ENCODE measurements at regions not wholly inside any gene's neighbourhood (a gene's known extent, or its start where the extent isn't known, plus 50 kb on each side); places are given as distances from the start of the nearest gene placed in this dataset.

GRCh38 chr7:115475206-115475605 is 553.3 kb downstream of the MDFIC start:
- Histone ChIP-seq H3K9me3 (ENCODE audit: control insufficient read depth in 2 of 3, insufficient read depth in 1 of 3, low read length in 3 of 3) (no peaks in the 10 kb centered on the region), H3K4me1 (ENCODE audit: control insufficient read depth in 2 of 3, insufficient read depth in 2 of 3, low read depth in 1 of 3, low read length in 3 of 3) (peaks cover 0 to 4% (median 2%) of the 10 kb centered on the region in 3 donors), H3K36me3 (ENCODE audit: control insufficient read depth in 2 of 3, insufficient read depth in 3 of 3, low read length in 3 of 3) (no peaks in the 10 kb centered on the region), H3K9ac (ENCODE audit: low read length in 3 of 3) (no peak overlapping the region), H3K4me3 (ENCODE audit: low read length in 3 of 3) (no peak overlapping the region), H3K27ac (ENCODE audit: low read depth in 2 of 2, low read length in 2 of 2) (no peak overlapping the region), H3K27me3 (ENCODE audit: control insufficient read depth, insufficient read depth, low read length) (peaks cover 11% of the 10 kb centered on the region)
- intact Hi-C loops (cut with DNase I), result no loop called here
- DNase-seq, result no peak
- no peak for FAIRE-seq
- TF ChIP-seq, protein P1, sequence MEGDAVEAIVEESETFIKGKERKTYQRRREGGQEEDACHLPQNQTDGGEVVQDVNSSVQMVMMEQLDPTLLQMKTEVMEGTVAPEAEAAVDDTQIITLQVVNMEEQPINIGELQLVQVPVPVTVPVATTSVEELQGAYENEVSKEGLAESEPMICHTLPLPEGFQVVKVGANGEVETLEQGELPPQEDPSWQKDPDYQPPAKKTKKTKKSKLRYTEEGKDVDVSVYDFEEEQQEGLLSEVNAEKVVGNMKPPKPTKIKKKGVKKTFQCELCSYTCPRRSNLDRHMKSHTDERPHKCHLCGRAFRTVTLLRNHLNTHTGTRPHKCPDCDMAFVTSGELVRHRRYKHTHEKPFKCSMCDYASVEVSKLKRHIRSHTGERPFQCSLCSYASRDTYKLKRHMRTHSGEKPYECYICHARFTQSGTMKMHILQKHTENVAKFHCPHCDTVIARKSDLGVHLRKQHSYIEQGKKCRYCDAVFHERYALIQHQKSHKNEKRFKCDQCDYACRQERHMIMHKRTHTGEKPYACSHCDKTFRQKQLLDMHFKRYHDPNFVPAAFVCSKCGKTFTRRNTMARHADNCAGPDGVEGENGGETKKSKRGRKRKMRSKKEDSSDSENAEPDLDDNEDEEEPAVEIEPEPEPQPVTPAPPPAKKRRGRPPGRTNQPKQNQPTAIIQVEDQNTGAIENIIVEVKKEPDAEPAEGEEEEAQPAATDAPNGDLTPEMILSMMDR (IDR thresholded peaks at IDR 0.05; ENCODE audit: borderline replicate concordance, extremely low read depth, insufficient read depth), result no peak

DNA sequence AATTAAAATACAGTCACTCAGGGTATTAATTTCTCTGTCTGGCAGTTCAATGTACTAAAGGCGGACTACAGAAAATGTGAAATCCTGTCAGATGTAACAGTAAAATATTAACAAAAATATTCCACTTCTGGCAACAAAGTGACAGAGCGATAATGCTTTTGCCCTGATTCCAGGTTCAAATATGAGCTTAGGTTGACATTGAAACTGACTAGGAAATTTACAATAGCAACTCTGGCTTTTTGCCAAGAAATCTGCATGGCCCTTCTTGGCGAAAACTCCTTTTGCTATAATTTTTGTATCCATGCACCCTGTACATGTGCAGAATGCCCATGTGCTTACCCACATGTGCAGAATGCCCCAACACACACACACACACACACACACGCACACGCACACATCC is 552.2 kb downstream of the MDFIC start:
- no peak for FAIRE-seq
- H3K9ac ChIP-seq (ENCODE audit: low read length in 3 of 3), result no peak overlapping the region
- H3K4me3 ChIP-seq (ENCODE audit: low read length in 3 of 3), result no peak overlapping the region
- TF ChIP-seq, protein P1 (IDR thresholded peaks at IDR 0.05; ENCODE audit: borderline replicate concordance, extremely low read depth, insufficient read depth), result no peak
- no peaks in the 10 kb centered on the region for H3K36me3 ChIP-seq (ENCODE audit: control insufficient read depth in 2 of 3, insufficient read depth in 3 of 3, low read length in 3 of 3)
- no peaks in the 10 kb centered on the region for H3K9me3 ChIP-seq (ENCODE audit: control insufficient read depth in 2 of 3, insufficient read depth in 1 of 3, low read length in 3 of 3)
- intact Hi-C loops (cut with DNase I), result no loop called here
- no peak for DNase-seq
- H3K27me3 ChIP-seq (ENCODE audit: control insufficient read depth, insufficient read depth, low read length), result peaks cover 11% of the 10 kb centered on the region
- H3K27ac ChIP-seq (ENCODE audit: low read depth in 2 of 2, low read length in 2 of 2), result no peak overlapping the region
- peaks cover 0 to 4% (median 2%) of the 10 kb centered on the region in 3 donors for H3K4me1 ChIP-seq (ENCODE audit: control insufficient read depth in 2 of 3, insufficient read depth in 2 of 3, low read depth in 1 of 3, low read length in 3 of 3)

DNA sequence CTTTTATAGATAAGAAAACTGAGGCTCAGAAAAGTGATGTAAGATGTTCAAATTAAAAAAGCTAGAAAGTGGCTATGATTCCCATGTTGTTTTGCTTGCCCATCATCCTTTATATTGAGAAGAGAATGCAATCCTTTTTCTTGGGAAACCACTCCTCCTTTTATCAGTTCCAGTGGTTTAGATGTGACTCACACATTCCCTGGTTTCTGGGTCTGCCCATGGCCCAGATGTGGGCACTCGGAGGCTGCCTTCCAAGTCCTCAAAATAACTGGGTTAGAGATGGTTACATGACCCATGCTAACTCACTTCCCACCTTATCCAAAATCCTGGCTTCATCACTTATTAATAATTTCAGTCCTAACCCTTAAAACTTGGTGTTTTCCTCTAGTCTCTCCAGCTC is 550.0 kb downstream of the MDFIC start:
- Histone ChIP-seq H3K27me3 (ENCODE audit: control insufficient read depth, insufficient read depth, low read length) (peaks cover 4% of the 10 kb centered on the region), H3K36me3 (ENCODE audit: control insufficient read depth in 2 of 3, insufficient read depth in 3 of 3, low read length in 3 of 3) (no peaks in the 10 kb centered on the region), H3K9ac (ENCODE audit: low read length in 3 of 3) (no peak overlapping the region), H3K4me1 (ENCODE audit: control insufficient read depth in 2 of 3, insufficient read depth in 2 of 3, low read depth in 1 of 3, low read length in 3 of 3) (peaks cover 0 to 4% (median 2%) of the 10 kb centered on the region in 3 donors), H3K9me3 (ENCODE audit: control insufficient read depth in 2 of 3, insufficient read depth in 1 of 3, low read length in 3 of 3) (no peaks in the 10 kb centered on the region), H3K4me3 (ENCODE audit: low read length in 3 of 3) (no peak overlapping the region), H3K27ac (ENCODE audit: low read depth in 2 of 2, low read length in 2 of 2) (no peak overlapping the region)
- intact Hi-C loops (cut with DNase I), result no loop called here
- DNase-seq (no peak), FAIRE-seq (no peak)
- TF ChIP-seq, protein P1 (IDR thresholded peaks at IDR 0.05; ENCODE audit: borderline replicate concordance, extremely low read depth, insufficient read depth), result no peak
